ENCODE measurements at regions not wholly inside any gene's neighbourhood (a gene's known extent, or its start where the extent isn't known, plus 50 kb on each side); places are given as distances from the start of the nearest gene placed in this dataset.
A peak's percentile ranks its signal among the peaks of the same experiment; 100 is the strongest.

DNA sequence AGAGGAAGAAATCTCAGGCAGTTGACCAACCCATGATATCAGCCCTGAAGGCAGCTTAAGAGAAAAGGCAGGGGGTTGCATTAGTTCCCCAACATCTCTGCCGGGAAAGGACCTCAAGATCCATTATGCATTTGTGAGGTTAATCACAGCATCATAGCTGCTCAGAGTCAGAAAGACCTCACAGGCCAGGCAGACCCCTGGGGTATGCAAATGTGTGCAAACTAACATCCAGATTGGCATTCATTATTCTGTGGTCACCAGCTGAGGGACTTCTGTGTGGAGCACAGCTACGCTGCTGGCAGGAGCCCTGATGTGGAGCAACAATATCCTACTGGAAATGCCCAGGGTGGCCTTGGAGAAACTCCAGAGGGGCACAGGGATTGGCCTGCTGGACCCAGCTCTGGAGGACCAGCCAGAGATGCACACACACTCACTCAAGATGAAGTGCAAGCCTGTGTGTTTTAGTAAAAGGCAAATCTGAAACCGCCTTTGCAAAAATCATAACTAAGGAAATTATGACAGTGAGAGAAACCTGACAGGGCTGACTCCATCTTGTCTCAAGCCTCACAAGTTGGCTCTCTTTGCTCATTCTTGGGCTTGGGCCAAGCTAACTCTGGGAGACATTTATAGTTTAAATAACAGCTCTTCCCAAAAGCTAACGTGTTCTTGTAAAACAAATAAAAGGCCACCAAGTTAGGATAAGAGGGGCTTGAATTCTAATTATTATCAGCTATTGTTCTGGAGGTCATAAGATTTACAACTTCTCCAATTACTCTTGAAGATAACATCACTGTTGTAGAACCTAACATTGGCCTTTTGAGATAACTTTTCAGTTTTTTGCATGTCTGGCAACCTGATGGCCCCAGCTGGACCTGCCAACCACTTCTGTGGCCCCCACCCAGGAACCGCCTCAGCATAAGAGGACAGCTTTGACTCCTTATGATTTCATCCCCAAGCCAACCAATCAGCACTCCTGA, 257.1 kb downstream of the UACA start:
- H3K4me1 ChIP-seq (ENCODE audit: insufficient read depth, low read length, poor library complexity, severe bottlenecking), result peaks cover 55% of the 10 kb centered on the region
- H3K9me2 ChIP-seq (ENCODE audit: insufficient read depth, low read length), result no peaks in the 10 kb centered on the region
- H3K36me3 ChIP-seq (ENCODE audit: insufficient read depth, low read length), result no peaks in the 10 kb centered on the region; the same call in 1 of the 2 replicates
- no peak overlapping the region for H3K27ac ChIP-seq (ENCODE audit: low read depth, low read length, poor library complexity, severe bottlenecking)
- POLR2A ChIA-PET, result interaction anchor here (0.5 to 3.3 kb wide), 3 partner anchors 10 to 22 kb away, joined by 3 to 36 read pairs (median 8); no protein-coding TSS in a partner anchor
- H3K79me2 ChIP-seq (ENCODE audit: insufficient read depth, low read depth, low read length), result no peaks in the 10 kb centered on the region
- CTCF ChIA-PET (ENCODE audit: unreplicated experiment), result interaction anchor here (2.0 kb wide), 1 partner anchor 18 kb away, joined by 9 read pairs; no protein-coding TSS in a partner anchor
- no TSS peak for BruUV-seq (replicated peaks)
- H3K4me2 ChIP-seq (ENCODE audit: low read length), result peak overlapping the region; percentile 74; the same call in 1 of the 2 replicates
- no peak overlapping the region for H3K4me3 ChIP-seq (ENCODE audit: low read depth, low read length, poor library complexity, severe bottlenecking)
- DNase-seq (ENCODE audit: low spot score), result no peak
- no peak overlapping the region; the same call in 1 of the 2 replicates for H2AFZ ChIP-seq (ENCODE audit: low read length)
- H3K9me3 ChIP-seq (ENCODE audit: low read length), result peaks cover 17% of the 10 kb centered on the region; the same call in 1 of the 2 replicates
- intact Hi-C loops (cut with micrococcal nuclease; ENCODE audit: unreplicated experiment), result no loop called here
- TF ChIP-seq, protein P1, sequence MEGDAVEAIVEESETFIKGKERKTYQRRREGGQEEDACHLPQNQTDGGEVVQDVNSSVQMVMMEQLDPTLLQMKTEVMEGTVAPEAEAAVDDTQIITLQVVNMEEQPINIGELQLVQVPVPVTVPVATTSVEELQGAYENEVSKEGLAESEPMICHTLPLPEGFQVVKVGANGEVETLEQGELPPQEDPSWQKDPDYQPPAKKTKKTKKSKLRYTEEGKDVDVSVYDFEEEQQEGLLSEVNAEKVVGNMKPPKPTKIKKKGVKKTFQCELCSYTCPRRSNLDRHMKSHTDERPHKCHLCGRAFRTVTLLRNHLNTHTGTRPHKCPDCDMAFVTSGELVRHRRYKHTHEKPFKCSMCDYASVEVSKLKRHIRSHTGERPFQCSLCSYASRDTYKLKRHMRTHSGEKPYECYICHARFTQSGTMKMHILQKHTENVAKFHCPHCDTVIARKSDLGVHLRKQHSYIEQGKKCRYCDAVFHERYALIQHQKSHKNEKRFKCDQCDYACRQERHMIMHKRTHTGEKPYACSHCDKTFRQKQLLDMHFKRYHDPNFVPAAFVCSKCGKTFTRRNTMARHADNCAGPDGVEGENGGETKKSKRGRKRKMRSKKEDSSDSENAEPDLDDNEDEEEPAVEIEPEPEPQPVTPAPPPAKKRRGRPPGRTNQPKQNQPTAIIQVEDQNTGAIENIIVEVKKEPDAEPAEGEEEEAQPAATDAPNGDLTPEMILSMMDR (conservative IDR thresholded peaks at IDR 0.05; ENCODE audit: low read length), result no peak
- TF ChIP-seq EZH2phosphoT487 (IDR thresholded peaks at IDR 0.05; ENCODE audit: borderline replicate concordance, low read depth, low read length), result no peak
- H4K20me1 ChIP-seq (ENCODE audit: insufficient read depth, low read length), result no peaks in the 10 kb centered on the region

DNA sequence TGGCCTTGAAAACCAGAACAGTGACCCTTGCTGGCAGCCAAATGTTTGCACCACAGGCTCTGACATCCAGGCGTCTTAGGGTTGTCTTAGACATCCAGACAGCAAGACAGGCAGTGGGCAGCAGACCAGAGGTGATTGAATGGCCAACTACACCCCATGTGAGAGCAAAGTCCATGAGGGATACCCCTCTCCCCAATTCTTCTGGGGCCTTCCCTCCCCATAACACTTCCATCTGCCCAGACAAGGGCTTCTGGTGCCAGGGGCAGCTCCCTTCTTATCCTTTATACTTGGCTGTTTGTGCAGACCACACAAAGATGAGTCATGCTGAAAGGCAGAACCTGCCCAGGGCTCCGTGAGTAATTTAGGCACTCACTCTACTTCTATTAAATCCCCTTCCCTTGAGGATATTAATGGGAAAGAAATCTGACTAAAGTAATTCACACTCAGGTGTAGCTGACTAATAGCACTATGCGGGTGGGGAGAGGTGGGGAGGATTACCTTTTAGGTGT, 257.9 kb downstream of the UACA start:
- no peak for DNase-seq (ENCODE audit: low spot score)
- Histone ChIP-seq H3K79me2 (ENCODE audit: insufficient read depth, low read depth, low read length) (no peaks in the 10 kb centered on the region), H3K4me2 (ENCODE audit: low read length) (peak overlapping the region; percentile 74), H3K9me3 (ENCODE audit: low read length) (peaks cover 10% of the 10 kb centered on the region; the same call in 1 of the 2 replicates), H4K20me1 (ENCODE audit: insufficient read depth, low read length) (no peaks in the 10 kb centered on the region), H3K4me1 (ENCODE audit: insufficient read depth, low read length, poor library complexity, severe bottlenecking) (peaks cover 57% of the 10 kb centered on the region), H3K36me3 (ENCODE audit: insufficient read depth, low read length) (no peaks in the 10 kb centered on the region; the same call in 1 of the 2 replicates), H3K4me3 (ENCODE audit: low read depth, low read length, poor library complexity, severe bottlenecking) (no peak overlapping the region), H2AFZ (ENCODE audit: low read length) (peak overlapping the region; percentile 55; the same call in 1 of the 2 replicates), H3K9me2 (ENCODE audit: insufficient read depth, low read length) (no peaks in the 10 kb centered on the region), H3K27ac (ENCODE audit: low read depth, low read length, poor library complexity, severe bottlenecking) (peak overlapping the region; percentile 86)
- intact Hi-C loops (cut with micrococcal nuclease; ENCODE audit: unreplicated experiment), result no loop called here
- POLR2A ChIA-PET, result interaction anchor here (1.0 to 3.3 kb wide), 3 partner anchors 10 to 1043 kb away, joined by 3 to 36 read pairs (median 4); no protein-coding TSS in a partner anchor
- TF ChIP-seq, protein P1 (conservative IDR thresholded peaks at IDR 0.05; ENCODE audit: low read length), result no peak
- TF ChIP-seq EZH2phosphoT487 (IDR thresholded peaks at IDR 0.05; ENCODE audit: borderline replicate concordance, low read depth, low read length), result no peak
- no TSS peak for BruUV-seq (replicated peaks)
- CTCF ChIA-PET (ENCODE audit: unreplicated experiment), result interaction anchor here (1.2 to 2.0 kb wide), 2 partner anchors 8 to 17 kb away, joined by 4 to 9 read pairs; no protein-coding TSS in a partner anchor

Data from OCI-LY7 (cell line).